ENCODE measurements at regions not wholly inside any gene's neighbourhood (a gene's known extent, or its start where the extent isn't known, plus 50 kb on each side); places are given as distances from the start of the nearest gene placed in this dataset.
A peak's percentile ranks its signal among the peaks of the same experiment; 100 is the strongest.
"Not testable (repeated sequence)": the region's sequence is repeated elsewhere in the genome, so short reads cannot be mapped to it uniquely, and the experiment has no call there.

DNA sequence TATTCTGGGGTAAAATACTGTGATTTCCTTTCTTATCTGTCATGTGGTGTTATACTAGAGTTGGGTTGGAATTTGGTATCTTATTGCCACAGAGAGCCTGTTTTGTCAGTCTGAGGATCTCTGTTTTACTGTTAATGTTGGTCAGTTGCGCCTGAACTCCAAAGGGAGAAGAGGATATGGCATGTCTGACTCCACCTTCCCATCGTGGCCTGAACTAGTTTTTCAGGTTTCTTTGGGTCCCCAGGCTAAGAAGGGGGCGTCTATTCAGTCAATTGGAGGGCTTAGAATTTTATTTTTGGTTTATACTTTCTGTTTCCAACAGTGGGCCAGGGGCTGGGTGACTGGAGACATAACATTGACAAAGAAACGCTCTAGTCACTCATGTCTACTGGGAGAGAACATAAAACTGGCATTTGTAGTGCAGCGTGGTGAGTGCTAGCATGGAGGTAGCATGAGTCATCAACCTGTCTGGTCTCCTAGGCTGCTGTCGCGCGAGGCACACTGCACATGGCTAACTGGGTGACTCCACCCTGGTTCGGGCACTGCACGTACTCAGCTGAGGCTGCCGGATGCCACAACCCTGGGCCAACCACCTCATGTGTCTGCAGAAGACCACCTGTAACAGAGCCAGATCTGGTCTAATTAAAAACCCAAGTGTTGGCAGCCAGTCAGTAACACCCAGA, 120.1 kb upstream of the OR9Q1 start:
- Histone ChIP-seq H3K27ac (no peak overlapping the region), H3K4me1 (no peaks in the 10 kb centered on the region), H3K27me3 (no peaks in the 10 kb centered on the region), H3K36me3 (no peaks in the 10 kb centered on the region), H3K9me3 (no peaks in the 10 kb centered on the region), H3K4me3 (no peak overlapping the region)
- TF ChIP-seq, protein P1, sequence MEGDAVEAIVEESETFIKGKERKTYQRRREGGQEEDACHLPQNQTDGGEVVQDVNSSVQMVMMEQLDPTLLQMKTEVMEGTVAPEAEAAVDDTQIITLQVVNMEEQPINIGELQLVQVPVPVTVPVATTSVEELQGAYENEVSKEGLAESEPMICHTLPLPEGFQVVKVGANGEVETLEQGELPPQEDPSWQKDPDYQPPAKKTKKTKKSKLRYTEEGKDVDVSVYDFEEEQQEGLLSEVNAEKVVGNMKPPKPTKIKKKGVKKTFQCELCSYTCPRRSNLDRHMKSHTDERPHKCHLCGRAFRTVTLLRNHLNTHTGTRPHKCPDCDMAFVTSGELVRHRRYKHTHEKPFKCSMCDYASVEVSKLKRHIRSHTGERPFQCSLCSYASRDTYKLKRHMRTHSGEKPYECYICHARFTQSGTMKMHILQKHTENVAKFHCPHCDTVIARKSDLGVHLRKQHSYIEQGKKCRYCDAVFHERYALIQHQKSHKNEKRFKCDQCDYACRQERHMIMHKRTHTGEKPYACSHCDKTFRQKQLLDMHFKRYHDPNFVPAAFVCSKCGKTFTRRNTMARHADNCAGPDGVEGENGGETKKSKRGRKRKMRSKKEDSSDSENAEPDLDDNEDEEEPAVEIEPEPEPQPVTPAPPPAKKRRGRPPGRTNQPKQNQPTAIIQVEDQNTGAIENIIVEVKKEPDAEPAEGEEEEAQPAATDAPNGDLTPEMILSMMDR (IDR thresholded peaks at IDR 0.05): no peak
- intact Hi-C loops (cut with DNase I): no loop called here
- peak; percentile 68 for ATAC-seq
- DNase-seq: peak in 1 of 4 donors; percentile 37

DNA sequence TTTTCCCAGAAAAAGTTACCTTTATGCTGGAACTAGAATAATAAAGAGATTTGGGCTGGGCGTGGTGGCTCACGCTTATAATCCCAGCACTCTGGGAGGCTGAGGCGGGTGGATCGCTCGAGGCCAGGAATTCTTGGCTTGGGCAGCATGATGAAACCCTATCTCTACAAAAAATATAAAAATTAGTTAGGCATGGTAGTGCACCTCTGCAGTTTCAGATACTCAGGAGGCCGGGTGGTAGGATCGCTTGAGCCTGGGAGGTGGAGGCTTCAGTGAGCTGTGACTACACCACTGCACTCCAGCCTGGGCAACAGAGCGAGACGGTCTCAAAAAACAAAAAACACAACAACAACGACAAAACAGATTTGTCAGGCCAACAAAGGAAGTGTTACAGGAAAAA, 119.3 kb upstream of the OR9Q1 start:
- no peak for ATAC-seq
- no peaks in the 10 kb centered on the region for H3K36me3 ChIP-seq
- no peak overlapping the region for H3K4me3 ChIP-seq
- H3K9me3 ChIP-seq: no peaks in the 10 kb centered on the region
- H3K4me1 ChIP-seq: no peaks in the 10 kb centered on the region
- intact Hi-C loops (cut with DNase I): no loop called here
- TF ChIP-seq, protein P1 (IDR thresholded peaks at IDR 0.05): no peak
- no peak for DNase-seq
- H3K27me3 ChIP-seq: no peaks in the 10 kb centered on the region
- H3K27ac ChIP-seq: no peak overlapping the region

DNA sequence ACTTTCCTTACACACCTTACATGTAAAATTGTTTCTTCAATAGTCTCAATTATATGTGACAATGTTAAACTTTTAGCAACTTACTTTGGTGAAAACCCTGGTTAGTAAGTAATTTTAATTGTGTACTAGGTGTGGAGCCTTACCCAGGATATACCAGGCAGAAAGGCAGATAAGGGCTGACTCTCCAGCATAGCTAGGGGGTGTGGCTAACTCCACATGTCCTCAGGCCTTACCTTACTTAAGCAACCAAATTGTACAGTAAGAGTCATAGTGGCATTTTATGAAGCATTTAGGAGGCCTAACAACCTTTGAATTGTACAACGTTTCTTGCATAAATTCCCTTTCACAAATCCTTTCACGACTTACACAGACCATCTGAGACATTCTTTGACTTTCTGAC, 118.2 kb upstream of the OR9Q1 start:
- TF ChIP-seq, protein P1 (IDR thresholded peaks at IDR 0.05): no peak
- Histone ChIP-seq H3K36me3 (no peaks in the 10 kb centered on the region), H3K27ac (no peak overlapping the region), H3K4me1 (no peaks in the 10 kb centered on the region), H3K4me3 (no peak overlapping the region), H3K27me3 (no peaks in the 10 kb centered on the region), H3K9me3 (no peaks in the 10 kb centered on the region)
- intact Hi-C loops (cut with DNase I): no loop called here
- no peak for ATAC-seq
- DNase-seq: no peak

DNA sequence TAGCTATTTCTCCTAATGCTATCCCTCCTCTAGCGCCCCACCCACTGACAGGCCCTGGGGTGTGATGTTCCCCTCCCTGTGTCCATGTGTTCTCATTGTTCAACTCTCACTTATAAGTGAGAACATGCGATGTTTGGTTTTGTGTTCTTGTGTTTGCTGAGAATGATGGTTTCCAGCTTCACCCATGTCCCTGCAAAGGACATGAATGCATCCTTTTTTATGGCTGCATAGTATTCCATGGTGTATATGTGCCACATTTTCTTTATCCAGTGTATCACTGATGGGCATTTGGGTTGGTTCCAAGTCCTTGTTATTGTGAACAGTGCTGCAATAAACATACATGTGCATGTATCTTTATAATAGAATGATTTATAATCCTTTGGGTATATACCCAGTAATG, 115.3 kb upstream of the OR9Q1 start:
- ATAC-seq; H3K27me3 ChIP-seq; H3K36me3 ChIP-seq; H3K27ac ChIP-seq; DNase-seq; H3K9me3 ChIP-seq; H3K4me3 ChIP-seq; intact Hi-C loops (cut with DNase I); H3K4me1 ChIP-seq: not testable (repeated sequence)

DNA sequence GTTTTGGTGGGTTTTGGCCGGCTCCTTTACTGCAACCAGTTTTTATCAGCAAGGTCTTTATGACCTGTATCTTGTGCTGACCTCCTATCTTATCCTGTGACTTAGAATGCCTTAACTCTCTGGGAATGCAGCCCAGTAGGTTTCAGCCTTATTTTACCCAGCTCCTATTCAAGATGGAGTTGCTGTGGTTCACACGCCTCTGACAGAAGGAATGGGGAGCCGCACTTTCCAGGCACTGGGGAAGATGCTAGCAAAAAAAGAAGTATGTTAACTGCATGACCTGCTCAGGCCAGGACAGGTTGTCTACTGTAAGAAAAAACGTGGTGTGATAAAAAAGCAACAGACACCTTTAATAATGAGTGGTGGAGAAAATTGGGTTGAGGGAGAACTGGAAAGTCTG, 112.2 kb upstream of the OR9Q1 start:
- H3K4me3 ChIP-seq; H3K27ac ChIP-seq; intact Hi-C loops (cut with DNase I); DNase-seq; H3K4me1 ChIP-seq; H3K36me3 ChIP-seq; H3K9me3 ChIP-seq; H3K27me3 ChIP-seq; ATAC-seq: not testable (repeated sequence)

DNA sequence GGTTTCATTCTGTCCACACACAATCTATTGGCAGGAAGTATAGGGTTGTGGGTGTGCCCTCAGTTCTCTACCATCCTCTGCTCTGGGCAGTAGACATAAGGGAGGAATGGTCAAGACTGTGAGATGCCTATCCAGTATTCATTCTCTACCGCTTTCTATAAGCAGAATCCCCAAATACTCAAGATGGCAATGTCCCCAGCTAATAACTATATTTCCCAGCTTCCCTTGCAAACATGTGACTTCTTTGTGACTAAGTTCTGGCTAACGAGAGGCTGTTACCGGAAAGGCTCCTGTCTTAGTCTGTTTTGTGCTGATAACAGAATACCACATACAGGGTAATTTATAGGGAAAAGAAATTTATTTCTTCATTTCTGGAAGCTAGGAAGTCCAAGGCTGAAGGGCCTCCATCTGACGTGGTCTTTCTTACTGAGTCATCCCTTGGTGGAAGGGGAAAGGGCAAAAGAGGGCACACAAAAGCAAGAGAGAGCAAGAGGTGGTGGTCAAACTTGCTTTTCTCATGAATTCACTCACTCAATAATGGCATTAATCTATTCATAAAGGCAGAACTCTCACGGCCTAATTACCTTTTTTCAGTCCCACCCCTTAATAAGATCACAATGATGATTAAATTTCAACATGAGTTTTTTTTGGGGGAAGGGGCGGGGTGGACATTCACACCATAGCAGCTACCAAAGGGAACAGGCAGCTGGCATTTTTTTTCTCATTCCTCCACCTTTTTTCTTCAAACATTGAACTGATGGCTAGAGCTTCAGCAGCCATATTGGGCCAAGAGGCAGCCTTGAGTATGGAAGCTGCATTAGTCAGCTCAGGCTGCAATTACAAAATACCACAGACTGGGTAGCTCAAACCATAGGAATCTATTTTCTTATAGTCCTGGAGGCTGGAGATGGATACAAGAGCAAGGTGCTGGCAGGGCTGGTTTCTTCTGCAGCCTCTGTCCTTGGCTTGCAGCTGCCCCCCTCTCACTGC, 109.7 kb upstream of the OR9Q1 start:
- Histone ChIP-seq H3K9me3 (peaks cover 0 to 3% of the 10 kb centered on the region in 2 donors), H3K27ac (no peak overlapping the region), H3K4me1 (no peaks in the 10 kb centered on the region), H3K36me3 (no peaks in the 10 kb centered on the region), H3K27me3 (no peaks in the 10 kb centered on the region), H3K4me3 (no peak overlapping the region)
- no peak for ATAC-seq
- intact Hi-C loops (cut with DNase I): no loop called here
- TF ChIP-seq, protein P1 (IDR thresholded peaks at IDR 0.05): no peak
- no peak for DNase-seq
